ENCODE measurements at regions not wholly inside any gene's neighbourhood (a gene's known extent, or its start where the extent isn't known, plus 50 kb on each side); places are given as distances from the start of the nearest gene placed in this dataset.

GRCh38 chr17:34504814-34505484 is 74.4 kb upstream of the TMEM132E start:
- TF ChIP-seq POLR2A (IDR thresholded peaks at IDR 0.05; ENCODE audit: low read length) = no peak
- TF ChIP-seq GATA1 (IDR thresholded peaks at IDR 0.05; ENCODE audit: low read depth, low read length) = no peak
